ENCODE measurements at regions not wholly inside any gene's neighbourhood (a gene's known extent, or its start where the extent isn't known, plus 50 kb on each side); places are given as distances from the start of the nearest gene placed in this dataset.

- no peak for TF ChIP-seq POLR2A (IDR thresholded peaks at IDR 0.05)
- TF ChIP-seq, protein P1, sequence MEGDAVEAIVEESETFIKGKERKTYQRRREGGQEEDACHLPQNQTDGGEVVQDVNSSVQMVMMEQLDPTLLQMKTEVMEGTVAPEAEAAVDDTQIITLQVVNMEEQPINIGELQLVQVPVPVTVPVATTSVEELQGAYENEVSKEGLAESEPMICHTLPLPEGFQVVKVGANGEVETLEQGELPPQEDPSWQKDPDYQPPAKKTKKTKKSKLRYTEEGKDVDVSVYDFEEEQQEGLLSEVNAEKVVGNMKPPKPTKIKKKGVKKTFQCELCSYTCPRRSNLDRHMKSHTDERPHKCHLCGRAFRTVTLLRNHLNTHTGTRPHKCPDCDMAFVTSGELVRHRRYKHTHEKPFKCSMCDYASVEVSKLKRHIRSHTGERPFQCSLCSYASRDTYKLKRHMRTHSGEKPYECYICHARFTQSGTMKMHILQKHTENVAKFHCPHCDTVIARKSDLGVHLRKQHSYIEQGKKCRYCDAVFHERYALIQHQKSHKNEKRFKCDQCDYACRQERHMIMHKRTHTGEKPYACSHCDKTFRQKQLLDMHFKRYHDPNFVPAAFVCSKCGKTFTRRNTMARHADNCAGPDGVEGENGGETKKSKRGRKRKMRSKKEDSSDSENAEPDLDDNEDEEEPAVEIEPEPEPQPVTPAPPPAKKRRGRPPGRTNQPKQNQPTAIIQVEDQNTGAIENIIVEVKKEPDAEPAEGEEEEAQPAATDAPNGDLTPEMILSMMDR (IDR thresholded peaks at IDR 0.05): no peak
Measured at GRCh38 chr1:81254068-81254467, 546.7 kb upstream of the ADGRL2 start.
